ENCODE measurements at regions not wholly inside any gene's neighbourhood (a gene's known extent, or its start where the extent isn't known, plus 50 kb on each side); places are given as distances from the start of the nearest gene placed in this dataset.
"Not testable (repeated sequence)": the region's sequence is repeated elsewhere in the genome, so short reads cannot be mapped to it uniquely, and the experiment has no call there.

GRCh38 chr10:78327778-78328591, 294.3 kb downstream of the RPS24 start:
- no peak for DNase-seq

DNA sequence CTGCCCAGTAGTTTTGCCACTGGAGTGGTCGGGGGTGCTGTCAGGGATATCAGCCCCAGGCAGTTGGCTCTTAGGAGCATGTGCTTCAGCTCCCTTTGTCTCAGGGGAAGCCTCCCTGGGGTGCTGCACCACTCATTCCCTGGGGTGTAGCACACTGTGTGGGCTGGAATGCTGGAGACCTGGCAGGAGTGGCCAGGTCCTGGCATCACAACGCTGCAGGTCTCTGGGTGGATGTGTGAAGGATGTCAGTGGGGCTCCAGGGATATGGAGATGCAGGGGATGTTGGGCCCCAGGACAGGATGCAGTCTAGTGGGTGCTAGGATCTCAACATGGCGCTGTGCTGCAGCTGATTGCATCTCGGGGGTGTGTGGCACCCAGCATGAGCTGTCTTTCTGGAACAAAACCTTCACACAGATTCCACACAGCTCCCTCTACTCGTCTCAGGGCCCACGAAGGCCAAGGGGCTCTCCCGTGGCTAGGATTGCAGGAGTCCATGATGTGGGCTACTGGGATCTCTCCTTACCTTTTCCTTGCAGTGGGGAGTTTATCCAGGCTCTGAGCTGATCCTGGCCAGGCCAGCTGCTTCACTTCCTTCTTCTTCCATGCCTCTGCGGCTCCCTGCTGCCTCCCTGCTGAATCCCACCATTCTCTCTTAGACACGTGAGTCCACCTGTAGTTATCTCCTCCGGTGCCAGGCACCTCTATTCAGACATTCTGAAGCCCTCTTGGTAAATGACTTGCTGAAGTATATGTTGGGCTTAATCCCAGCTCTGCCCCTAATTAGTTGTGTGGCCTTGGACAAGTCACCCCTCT, 295.1 kb downstream of the RPS24 start:
- DNase-seq: no peak

- no peak for DNase-seq
Measured at GRCh38 chr10:78330884-78331283, 297.2 kb downstream of the RPS24 start.

GRCh38 chr10:78331391-78331922, 297.8 kb downstream of the RPS24 start:
- DNase-seq: no peak

GRCh38 chr10:78332012-78332411, 298.3 kb downstream of the RPS24 start:
- DNase-seq: no peak

DNA sequence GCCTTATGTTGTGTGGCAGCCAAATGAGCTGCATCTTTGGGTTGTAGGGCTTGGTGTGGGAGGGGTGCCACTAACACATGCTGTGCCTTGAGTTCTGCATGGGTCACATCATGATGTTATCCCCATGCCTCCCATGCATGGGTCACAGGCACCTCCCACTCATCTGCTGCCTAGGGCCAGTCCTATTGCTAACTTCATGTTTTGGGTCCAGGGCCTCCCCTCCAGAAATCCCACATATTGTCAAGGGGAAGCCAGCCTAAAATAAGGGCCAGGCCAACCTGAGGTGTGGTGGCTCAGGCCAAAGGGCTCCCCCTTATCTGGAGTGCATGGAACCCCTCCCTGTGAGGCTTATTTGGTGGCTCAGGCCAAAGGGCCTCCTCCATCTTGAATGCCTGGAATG, 299.0 kb downstream of the RPS24 start:
- DNase-seq: no peak

DNA sequence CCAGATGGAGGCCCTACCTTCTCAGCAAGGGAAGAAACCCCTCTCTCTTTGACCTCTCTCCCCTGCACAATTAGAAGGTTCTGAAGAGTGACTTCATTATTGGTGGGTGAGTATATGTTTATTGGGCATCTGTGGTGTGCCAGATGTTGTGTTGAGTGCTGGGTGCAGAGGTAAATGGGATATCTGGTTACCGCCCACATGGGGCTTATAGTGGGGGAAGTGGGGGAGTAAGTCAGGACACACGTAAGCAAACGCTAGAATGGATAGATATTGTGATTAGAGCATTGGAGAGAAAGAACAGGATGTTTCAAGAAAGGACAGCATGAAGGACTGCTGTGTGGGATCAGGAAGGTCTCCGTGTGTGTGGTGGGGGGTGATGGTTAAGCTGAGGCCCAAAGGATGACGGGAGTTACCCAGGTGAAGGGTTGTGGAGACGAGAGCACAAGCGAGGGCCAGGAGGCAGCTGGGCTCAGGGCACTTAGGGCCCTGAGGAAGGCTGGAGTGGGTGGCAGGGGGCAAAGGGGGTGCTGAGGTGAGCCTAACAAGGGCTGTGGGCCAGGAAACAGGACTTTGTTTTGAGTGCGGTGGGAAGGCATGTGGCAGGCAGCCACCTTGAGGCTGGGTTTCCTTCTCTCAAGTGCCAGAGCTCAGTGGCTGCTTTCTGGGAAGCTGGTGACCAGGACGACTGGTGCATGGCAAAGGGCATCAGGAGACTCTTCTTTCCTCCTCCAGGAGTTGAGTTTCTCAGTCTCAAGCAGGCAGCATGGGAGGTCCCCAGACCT, 299.9 kb downstream of the RPS24 start:
- DNase-seq: no peak

DNA sequence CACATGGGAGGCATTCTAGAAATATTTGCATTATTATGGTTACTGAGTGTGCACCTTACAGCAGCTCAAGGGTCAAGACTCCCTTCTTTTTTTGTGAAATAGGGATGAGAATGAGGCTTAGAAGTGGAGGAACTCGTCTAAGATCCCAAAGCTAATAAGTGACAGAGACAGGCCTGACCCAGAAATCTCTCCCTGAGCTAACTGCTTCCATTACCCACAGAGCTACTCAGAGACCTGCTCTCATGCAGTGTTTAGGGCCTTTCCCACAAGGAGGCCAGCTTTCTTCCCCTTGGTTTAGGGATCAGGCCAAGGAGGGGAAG, 301.7 kb downstream of the RPS24 start:
- DNase-seq: no peak

- no peak for DNase-seq
Measured at GRCh38 chr10:78335691-78336401, 302.2 kb downstream of the RPS24 start.

- DNase-seq: no peak
Measured at GRCh38 chr10:78336402-78336791, 302.7 kb downstream of the RPS24 start.

- DNase-seq: no peak
Measured at GRCh38 chr10:78337016-78337415, 303.4 kb downstream of the RPS24 start.

- DNase-seq: no peak
Measured at GRCh38 chr10:78337646-78338391, 304.2 kb downstream of the RPS24 start.

DNA sequence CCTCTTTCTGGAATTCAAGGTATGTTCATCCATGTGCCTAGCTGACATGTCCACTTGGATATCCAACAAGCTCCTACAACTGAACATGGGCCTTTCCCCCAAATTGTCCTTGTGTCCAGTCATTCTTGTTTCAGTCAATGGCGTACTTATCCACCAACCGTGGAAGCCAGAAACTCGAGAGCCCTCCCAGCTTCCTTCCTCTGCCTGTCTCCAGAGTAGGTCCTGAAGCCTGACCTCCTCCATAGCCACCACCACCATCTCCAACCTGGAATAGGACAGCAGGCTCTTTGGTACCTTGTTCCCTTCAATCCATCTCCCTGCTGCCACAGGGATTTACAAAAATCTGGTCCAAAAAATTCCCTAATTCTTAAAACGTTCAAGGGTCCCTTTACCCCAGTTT, 305.1 kb downstream of the RPS24 start:
- DNase-seq: no peak

DNA sequence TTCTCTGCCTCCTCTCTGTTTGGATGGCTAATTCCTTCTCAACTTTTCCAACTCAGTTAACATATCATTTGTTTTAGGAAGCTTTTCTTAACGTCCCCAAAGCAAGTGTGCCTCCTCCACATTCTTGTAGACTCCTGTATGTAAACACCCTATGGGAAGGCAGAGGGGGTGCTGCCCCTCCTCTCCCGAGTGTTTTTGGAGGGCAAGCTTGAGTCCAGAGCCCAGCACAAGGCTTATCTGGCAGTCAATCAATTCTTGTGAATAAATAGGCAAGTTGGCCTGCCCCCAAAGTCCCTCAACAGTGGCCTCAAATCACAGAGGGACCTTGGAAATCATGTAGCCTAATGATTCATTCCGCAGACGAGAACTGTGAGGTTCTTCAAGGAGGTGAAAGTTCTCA, 305.6 kb downstream of the RPS24 start:
- no peak for DNase-seq

- DNase-seq: no peak
Measured at GRCh38 chr10:78341953-78342614, 308.4 kb downstream of the RPS24 start.

- DNase-seq: no peak
Measured at GRCh38 chr10:78342827-78343653, 309.4 kb downstream of the RPS24 start.

DNA sequence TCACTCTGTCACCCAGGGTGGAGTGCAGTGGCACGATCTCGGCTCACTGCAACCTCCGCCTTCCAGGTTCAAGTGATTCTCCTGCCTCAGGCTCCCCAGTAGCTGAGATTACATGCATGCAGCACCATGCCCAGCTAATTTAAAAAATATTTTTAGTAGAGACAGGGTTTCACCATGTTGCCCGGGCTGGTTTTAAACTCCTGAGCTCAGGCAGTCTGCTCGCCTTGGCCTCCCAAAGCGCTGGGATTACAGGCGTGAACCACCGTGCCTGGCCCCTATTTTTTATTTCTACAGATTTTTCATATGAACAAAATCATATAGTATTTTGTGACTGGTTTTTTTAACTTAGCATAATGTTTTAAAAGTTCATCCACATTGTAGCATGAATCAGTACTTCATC, 310.6 kb downstream of the RPS24 start:
- not testable (repeated sequence) for DNase-seq

DNA sequence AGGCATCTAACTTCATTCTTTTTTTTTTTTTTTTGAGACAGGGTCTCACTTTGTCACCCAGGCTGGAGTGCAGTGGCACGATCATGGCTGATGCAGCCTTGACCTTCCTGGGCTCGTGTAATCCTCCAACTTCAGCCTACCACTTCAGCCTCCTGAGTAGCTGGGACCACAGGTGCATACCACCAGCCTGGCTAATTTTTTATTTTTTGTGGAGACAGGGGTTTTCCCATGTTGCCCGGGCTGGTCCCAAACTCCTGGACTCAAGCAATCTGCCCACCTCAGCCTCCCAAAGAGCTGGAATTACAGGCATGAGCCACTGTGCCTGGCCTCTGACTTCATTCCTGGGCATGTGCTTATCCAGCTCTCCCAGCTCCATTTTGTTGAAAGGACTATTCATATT, 311.9 kb downstream of the RPS24 start:
- DNase-seq: not testable (repeated sequence)

DNA sequence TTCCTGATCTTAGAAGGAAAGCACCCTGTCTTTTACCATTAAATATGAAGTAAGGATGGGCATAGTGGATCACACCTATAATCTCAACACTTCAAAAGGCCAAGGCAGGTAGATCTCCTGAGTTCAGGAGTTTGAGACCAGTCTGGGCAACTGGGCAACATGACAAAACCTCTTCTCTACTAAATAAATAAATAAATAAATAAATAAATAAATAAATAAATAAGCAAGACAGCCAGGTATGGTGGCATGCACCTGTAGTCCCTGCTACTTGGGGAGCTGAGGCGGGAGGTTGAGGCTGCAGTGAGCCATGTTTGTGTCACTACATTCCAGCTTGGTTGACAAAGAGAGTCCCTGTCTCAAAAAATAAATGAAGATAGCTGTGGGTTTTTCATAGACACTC, 313.1 kb downstream of the RPS24 start:
- DNase-seq: no peak

DNA sequence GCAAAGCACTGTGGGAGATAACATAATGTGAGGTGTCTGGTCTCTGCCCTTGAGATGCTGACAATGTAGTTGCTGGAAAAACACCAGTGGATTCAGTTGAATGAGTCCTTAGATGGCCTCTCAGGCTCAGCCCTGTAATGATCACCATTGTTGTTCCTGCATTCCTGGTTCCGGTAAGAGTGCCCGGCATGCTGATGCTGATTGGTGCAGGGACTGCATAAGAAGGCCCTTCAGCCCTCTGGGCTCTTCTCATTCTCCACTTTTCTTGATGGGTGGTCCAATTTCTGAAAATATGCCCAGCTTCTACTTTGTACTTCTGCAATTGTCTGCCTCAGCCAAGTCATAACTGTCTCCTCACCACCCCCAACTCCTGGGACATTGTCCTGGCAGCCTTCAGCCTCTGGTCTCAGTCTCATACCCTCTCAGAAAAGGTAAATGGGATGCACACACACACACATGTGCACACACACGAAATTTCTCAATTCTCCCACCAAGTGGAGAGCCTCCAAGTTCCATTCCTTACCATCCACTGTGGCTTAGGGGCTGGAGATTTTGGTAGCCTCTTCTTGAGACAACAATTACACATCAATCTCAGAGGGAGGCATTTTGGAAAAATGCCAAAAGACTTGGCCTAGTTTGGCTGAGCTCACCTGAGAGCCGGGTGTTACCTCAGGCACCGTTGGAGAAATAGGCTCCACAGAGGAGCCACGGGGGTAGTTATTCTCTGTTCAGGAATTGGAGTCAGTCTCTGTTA, 314.9 kb downstream of the RPS24 start:
- DNase-seq: no peak

Data from activated CD4-positive, alpha-beta T cell treated with anti-CD3 and anti-CD28 coated beads, Interleukin-2, amount 50 U/mL, for 48 hours (primary cell).